ENCODE measurements at regions not wholly inside any gene's neighbourhood (a gene's known extent, or its start where the extent isn't known, plus 50 kb on each side); places are given as distances from the start of the nearest gene placed in this dataset.
"Not testable (repeated sequence)": the region's sequence is repeated elsewhere in the genome, so short reads cannot be mapped to it uniquely, and the experiment has no call there.

DNA sequence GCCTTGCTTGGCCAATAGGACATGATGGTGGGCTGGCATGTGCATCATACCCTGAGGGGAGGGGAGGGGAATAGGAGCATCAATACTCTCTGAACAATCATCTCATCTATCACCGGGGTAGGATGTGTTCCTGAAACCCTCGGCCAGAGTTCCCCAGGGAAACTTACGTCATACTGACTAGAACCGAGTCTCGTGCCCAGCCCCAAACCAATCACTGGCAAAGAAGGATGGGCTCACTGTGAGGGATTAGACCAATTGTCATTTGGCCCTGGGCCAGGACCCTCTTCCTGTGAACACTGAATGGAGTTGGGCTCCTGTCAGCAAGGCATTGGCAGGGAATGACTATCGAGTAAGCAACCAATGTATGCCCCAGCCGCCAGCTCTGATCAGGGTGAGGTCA is 261.5 kb downstream of the MYCN start:
- no peaks in the 10 kb centered on the region for H3K4me1 ChIP-seq (ENCODE audit: control insufficient read depth in 1 of 2, low read depth in 2 of 2)
- DNase-seq (ENCODE audit: low spot score): no peak
- H3K27ac ChIP-seq: no peak overlapping the region
- TF ChIP-seq, protein P1, sequence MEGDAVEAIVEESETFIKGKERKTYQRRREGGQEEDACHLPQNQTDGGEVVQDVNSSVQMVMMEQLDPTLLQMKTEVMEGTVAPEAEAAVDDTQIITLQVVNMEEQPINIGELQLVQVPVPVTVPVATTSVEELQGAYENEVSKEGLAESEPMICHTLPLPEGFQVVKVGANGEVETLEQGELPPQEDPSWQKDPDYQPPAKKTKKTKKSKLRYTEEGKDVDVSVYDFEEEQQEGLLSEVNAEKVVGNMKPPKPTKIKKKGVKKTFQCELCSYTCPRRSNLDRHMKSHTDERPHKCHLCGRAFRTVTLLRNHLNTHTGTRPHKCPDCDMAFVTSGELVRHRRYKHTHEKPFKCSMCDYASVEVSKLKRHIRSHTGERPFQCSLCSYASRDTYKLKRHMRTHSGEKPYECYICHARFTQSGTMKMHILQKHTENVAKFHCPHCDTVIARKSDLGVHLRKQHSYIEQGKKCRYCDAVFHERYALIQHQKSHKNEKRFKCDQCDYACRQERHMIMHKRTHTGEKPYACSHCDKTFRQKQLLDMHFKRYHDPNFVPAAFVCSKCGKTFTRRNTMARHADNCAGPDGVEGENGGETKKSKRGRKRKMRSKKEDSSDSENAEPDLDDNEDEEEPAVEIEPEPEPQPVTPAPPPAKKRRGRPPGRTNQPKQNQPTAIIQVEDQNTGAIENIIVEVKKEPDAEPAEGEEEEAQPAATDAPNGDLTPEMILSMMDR (IDR thresholded peaks at IDR 0.05): no peak
- H3K27me3 ChIP-seq (replicated peaks; ENCODE audit: insufficient read depth): no peaks in the 10 kb centered on the region
- no peaks in the 10 kb centered on the region for H3K36me3 ChIP-seq
- H3K4me3 ChIP-seq: no peak overlapping the region
- no peaks in the 10 kb centered on the region for H3K9me3 ChIP-seq
- ATAC-seq (ENCODE audit: insufficient number of reproducible peaks, low FRiP score, low read depth): no peak

DNA sequence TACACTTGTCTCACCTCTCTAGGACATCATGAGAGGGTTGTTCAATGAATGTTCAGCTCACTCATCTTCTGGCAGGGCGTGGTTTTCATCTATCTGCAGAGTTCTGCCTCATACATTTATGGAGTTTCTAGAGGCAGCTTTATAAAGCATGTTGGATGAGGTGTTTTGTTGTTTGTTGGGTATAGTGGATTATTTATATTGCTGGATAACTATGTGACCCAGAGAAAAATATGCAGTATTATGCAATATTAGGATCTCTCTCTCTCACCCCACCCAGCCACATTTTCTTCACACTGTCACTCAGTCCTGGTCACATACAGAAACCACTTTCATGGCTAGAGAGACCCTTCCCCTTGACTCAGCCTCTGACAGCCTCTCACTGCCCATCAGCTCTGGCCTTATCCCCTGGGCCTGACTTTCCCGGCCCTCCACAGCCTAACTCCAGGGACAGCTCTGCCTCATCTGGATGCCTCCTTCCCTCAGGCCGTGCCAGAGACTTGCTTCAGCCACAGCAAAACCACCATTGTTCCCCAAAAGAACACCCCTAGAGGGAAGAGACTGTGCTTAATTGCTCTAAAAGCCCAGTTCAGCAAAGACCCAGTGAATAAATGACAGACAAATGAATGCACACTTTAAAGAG is 260.3 kb downstream of the MYCN start:
- no peaks in the 10 kb centered on the region for H3K36me3 ChIP-seq
- no peak overlapping the region for H3K4me3 ChIP-seq
- H3K27me3 ChIP-seq (replicated peaks; ENCODE audit: insufficient read depth): no peaks in the 10 kb centered on the region
- H3K9me3 ChIP-seq: no peaks in the 10 kb centered on the region
- TF ChIP-seq, protein P1 (IDR thresholded peaks at IDR 0.05): no peak
- no peak for DNase-seq (ENCODE audit: low spot score)
- H3K4me1 ChIP-seq (ENCODE audit: control insufficient read depth in 1 of 2, low read depth in 2 of 2): no peaks in the 10 kb centered on the region
- ATAC-seq (ENCODE audit: insufficient number of reproducible peaks, low FRiP score, low read depth): no peak
- H3K27ac ChIP-seq: no peak overlapping the region

DNA sequence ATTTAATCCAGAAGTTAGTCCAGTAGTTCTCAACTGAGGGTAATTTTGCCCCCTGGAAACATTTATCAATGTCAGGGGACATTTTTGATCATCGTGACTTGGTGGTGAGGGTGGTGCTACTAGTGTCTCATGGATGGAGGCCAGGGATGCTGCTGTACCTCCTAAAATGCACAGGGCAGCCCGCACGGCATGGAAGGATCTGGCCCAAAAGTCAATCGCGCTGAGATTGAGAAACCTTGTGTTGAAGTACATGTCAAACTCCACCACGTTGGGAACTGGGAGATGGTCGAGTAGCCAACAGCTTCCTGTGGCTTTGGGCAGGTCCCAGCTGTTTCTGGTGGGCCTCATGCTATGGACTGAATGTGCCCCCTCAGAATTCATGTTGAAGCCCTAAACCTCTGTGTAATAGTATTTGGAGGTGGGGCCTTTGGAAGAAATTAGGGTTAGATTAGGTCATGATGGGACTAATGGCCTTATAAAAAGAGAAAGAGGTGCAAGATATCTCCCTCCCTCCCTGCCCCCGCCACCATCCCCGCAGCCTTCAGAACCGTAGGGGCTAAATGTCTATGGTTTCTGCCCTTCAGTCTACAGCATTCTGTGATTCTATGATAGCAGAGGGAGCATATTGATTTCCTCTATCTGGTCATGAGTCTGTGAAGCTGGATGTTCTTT is 259.7 kb downstream of the MYCN start:
- ATAC-seq (ENCODE audit: insufficient number of reproducible peaks, low FRiP score, low read depth) (no peak), DNase-seq (ENCODE audit: low spot score) (no peak)
- Histone ChIP-seq H3K4me1 (ENCODE audit: control insufficient read depth in 1 of 2, low read depth in 2 of 2) (no peaks in the 10 kb centered on the region), H3K27me3 (replicated peaks; ENCODE audit: insufficient read depth) (no peaks in the 10 kb centered on the region), H3K27ac (no peak overlapping the region), H3K4me3 (no peak overlapping the region), H3K36me3 (no peaks in the 10 kb centered on the region), H3K9me3 (no peaks in the 10 kb centered on the region)
- TF ChIP-seq, protein P1 (IDR thresholded peaks at IDR 0.05): no peak

DNA sequence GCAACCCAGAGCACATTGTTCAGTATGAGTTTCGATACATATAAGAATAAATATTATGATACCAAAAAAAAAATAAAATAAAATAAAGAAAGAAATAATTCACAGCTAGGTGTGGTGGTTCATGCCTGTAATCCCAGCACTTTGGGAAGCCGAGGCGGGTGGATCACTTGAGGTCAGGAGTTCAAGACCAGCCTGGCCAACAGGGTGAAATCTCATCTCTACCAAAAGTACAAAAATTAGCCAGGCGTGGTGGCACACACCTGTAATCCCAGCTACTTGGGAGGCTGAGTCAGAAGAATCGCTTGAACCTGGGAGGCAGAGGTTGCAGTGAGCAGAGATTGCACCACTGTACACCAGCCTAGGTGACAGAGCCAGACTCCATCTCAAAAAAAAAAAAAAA is 258.9 kb downstream of the MYCN start:
- H3K4me3 ChIP-seq; ATAC-seq (ENCODE audit: insufficient number of reproducible peaks, low FRiP score, low read depth); H3K4me1 ChIP-seq (ENCODE audit: control insufficient read depth in 1 of 2, low read depth in 2 of 2): not testable (repeated sequence)

DNA sequence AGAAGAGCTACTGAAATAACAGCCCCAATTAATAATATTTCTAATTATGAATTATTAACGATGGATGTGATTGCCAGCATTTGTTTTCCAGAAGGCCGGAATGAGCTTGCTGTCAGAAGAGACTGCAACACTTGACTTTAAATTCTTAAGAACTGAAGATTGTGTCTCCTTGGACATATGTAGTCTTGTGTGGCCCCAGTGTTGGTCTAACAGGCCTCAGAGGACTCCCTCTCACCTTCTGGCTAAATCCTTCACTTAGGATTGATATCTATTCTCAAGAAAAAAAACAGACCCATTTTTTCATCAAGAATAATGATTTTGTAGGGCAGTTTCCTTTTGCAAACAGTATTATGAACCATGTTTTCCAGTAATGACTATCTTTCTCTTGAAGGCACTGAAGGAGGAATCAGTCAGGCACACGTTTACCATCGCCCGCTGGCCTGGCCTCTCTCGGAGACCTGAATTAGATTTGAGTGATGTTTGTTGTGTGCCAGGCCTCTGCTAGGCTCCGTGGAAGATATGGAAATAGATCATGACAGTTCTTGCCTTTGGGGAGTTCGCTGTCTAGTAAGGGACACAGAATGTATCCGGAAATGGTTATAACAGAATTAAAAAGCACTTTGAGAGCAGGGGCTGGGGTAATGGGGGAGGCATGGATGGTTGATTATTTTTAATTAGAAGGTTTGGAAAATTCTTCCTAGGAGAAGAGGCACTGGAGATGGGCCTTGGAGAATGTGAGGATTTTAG is 258.0 kb downstream of the MYCN start:
- no peak for DNase-seq (ENCODE audit: low spot score)
- ATAC-seq (ENCODE audit: insufficient number of reproducible peaks, low FRiP score, low read depth): no peak

More for the DNA sequence above, 258.9 kb downstream of the MYCN start:
- not testable (repeated sequence) for DNase-seq (ENCODE audit: low spot score); H3K27me3 ChIP-seq (replicated peaks; ENCODE audit: insufficient read depth); H3K27ac ChIP-seq; H3K36me3 ChIP-seq; H3K9me3 ChIP-seq

More for the DNA sequence above, 258.0 kb downstream of the MYCN start:
- Histone ChIP-seq H3K27ac (no peak overlapping the region), H3K4me1 (ENCODE audit: control insufficient read depth in 1 of 2, low read depth in 2 of 2) (no peaks in the 10 kb centered on the region), H3K4me3 (no peak overlapping the region), H3K27me3 (replicated peaks; ENCODE audit: insufficient read depth) (no peaks in the 10 kb centered on the region), H3K36me3 (no peaks in the 10 kb centered on the region), H3K9me3 (no peaks in the 10 kb centered on the region)
- TF ChIP-seq, protein P1 (IDR thresholded peaks at IDR 0.05): no peak
